ENCODE measurements at regions not wholly inside any gene's neighbourhood (a gene's known extent, or its start where the extent isn't known, plus 50 kb on each side); places are given as distances from the start of the nearest gene placed in this dataset.

DNA sequence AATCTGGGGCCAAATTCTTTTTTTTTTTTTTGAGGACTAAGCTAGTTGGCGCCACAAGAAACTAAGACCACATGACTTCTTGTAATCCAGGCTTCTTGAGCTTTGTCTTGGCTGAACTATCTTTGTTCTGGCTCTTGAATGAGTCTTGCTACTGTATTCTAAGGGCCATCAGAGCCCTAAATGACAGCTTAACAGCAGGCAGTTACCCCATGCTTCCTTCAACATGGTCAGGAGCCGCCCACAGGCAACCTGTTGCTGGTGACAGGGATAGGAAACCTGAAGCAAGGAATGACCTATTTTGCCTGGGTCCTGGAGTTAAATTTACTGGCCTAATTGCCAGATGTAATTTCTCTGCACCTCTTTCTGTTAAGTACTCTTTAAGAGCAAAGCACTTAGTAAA, 188.2 kb upstream of the PLXNA2 start:
- H3K27me3 Mint-ChIP-seq (ENCODE audit: low read depth), result no peaks in the 10 kb centered on the region
- H3K36me3 Mint-ChIP-seq (ENCODE audit: low read depth), result no peaks in the 10 kb centered on the region
- no peak overlapping the region for H3K4me3 Mint-ChIP-seq
- H3K4me1 Mint-ChIP-seq (ENCODE audit: low read depth), result no peaks in the 10 kb centered on the region
- DNase-seq (no peak), ATAC-seq (no peak)
- POLR2A ChIA-PET, result no interaction called here
- H3K9me3 Mint-ChIP-seq (ENCODE audit: insufficient read depth), result no peaks in the 10 kb centered on the region
- H3K27ac Mint-ChIP-seq, result no peak overlapping the region
- CTCF ChIA-PET, result no interaction called here

DNA sequence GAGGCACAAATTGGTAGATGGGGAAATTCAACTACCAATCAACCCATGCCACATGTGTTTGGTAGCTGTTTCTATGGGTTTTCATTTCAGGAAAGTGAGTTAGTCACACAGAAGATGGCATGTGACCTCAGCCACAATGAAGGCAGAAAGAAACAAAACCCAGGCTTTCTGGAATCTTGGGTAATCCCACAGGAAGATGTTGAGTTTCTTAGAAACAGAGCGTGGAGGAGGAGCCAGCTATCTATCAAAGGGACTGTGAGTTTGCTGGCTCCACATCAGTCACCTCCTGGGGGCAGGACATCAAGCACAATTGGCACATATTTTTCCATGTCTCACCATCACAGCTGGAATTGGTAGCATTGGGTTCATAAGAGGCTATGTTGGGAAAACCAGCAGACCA, 188.9 kb upstream of the PLXNA2 start:
- ChIA-PET CTCF (no interaction called here), POLR2A (no interaction called here)

DNA sequence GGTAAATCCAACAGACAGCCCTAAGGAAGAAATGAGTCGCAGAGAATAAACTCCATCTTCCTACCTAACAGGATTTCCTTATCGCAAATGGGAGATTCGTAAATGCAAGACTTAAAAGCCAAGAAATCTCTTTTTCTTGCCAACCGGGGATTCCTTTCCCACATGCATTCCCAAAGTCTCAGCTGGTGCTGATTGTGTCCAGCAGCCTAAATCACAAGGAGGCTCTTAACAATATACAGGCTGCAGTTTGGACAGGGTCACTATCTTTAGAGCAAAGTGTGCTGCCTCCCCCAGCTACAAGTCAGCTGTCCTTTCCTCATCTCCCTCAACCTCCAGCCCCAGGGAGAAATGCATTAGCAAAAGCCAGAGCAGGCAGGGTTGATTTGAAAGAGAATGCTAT, 189.8 kb upstream of the PLXNA2 start:
- Mint-ChIP-seq H3K36me3 (ENCODE audit: low read depth) (no peaks in the 10 kb centered on the region), H3K9me3 (ENCODE audit: insufficient read depth) (no peaks in the 10 kb centered on the region), H3K27me3 (ENCODE audit: low read depth) (no peaks in the 10 kb centered on the region), H3K27ac (no peak overlapping the region), H3K4me1 (ENCODE audit: low read depth) (no peaks in the 10 kb centered on the region), H3K4me3 (no peak overlapping the region)
- DNase-seq (no peak), ATAC-seq (no peak)
- ChIA-PET CTCF (no interaction called here), POLR2A (no interaction called here)

More for the DNA sequence above, 188.9 kb upstream of the PLXNA2 start:
- Mint-ChIP-seq H3K27ac (no peak overlapping the region), H3K27me3 (ENCODE audit: low read depth) (no peaks in the 10 kb centered on the region), H3K4me3 (no peak overlapping the region), H3K4me1 (ENCODE audit: low read depth) (no peaks in the 10 kb centered on the region), H3K36me3 (ENCODE audit: low read depth) (no peaks in the 10 kb centered on the region), H3K9me3 (ENCODE audit: insufficient read depth) (no peaks in the 10 kb centered on the region)
- DNase-seq (no peak), ATAC-seq (no peak)

DNA sequence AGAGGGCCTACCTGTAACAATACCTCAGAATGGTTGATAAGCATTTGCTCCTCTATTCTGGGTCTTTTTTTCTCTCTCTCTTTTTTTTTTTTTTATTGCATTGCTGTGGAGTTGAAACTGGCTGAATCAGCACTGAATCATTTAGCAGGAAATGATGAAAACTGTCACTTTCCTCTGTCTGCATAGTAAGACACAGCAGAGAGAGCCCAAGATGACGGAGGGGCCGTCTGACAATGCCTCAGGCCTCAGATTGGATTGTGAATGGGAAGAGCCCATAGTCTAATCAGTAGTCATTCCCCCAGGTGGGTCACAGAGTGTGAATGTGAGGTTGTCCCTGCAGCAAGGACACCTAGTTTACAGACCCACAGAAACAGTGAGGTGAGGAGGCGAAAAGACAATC, 193.2 kb upstream of the PLXNA2 start:
- Mint-ChIP-seq H3K36me3 (ENCODE audit: low read depth) (no peaks in the 10 kb centered on the region), H3K9me3 (ENCODE audit: insufficient read depth) (no peaks in the 10 kb centered on the region), H3K4me1 (ENCODE audit: low read depth) (no peaks in the 10 kb centered on the region), H3K4me3 (no peak overlapping the region), H3K27ac (no peak overlapping the region), H3K27me3 (ENCODE audit: low read depth) (no peaks in the 10 kb centered on the region)
- ChIA-PET POLR2A (no interaction called here), CTCF (no interaction called here)
- ATAC-seq (no peak), DNase-seq (no peak)

DNA sequence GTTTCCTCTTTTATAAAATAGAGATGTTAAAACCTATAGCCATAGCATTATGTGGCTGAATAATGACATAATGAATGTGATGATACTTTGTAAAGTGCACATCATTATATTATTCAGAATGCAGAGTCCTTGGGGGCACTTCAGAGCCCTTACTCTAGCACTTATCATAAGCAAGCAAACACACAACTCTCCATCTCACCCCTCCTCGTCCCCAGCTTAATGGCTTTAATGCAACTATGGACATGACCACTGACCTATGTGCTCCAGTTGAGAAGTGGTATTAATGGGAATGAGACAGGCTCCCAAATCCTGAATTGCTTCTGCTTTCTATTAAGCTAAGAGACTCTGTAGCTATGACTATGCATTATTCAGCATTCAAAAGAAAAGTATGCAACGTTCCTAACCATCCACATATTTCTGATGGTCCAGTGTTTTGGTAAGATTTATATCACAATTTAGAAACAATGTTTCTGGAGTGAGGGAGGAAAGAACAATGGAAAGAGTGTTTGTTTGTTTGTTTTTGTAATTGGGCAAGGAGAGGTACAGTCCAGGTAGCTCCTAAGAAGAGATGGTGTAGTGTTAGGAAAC, 194.0 kb upstream of the PLXNA2 start:
- Mint-ChIP-seq H3K27me3 (ENCODE audit: low read depth) (no peaks in the 10 kb centered on the region), H3K36me3 (ENCODE audit: low read depth) (no peaks in the 10 kb centered on the region), H3K27ac (no peak overlapping the region), H3K4me3 (no peak overlapping the region), H3K4me1 (ENCODE audit: low read depth) (no peaks in the 10 kb centered on the region), H3K9me3 (ENCODE audit: insufficient read depth) (peaks cover 5% of the 10 kb centered on the region)
- DNase-seq, result no peak
- no peak for ATAC-seq
- CTCF ChIA-PET, result no interaction called here
- POLR2A ChIA-PET, result no interaction called here

DNA sequence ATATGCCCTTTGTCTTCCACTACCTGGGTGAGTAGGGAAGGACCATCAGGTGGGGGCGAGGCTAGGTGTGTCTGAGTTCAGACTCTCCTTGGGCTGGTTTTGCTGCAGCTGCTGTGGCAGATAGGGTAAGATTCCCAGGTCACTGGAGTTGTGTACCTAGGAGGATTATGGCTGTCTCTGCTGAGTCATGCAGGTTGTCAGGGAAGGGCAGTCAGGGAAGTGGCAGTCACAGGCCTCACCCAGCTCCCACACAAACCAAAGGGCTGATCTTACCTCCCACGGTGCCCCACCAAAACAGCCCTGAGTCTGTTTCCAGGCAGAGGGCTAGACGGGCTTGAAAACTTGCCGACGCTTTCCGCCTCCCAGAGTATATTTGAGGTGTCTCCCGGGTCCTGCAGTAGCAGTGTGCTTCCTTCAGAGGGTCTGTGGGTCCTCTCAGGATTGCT, 201.6 kb upstream of the PLXNA2 start:
- no peak overlapping the region for H3K27ac Mint-ChIP-seq
- no peaks in the 10 kb centered on the region for H3K4me1 Mint-ChIP-seq (ENCODE audit: low read depth)
- no peak for ATAC-seq
- ChIA-PET CTCF (no interaction called here), POLR2A (no interaction called here)
- H3K27me3 Mint-ChIP-seq (ENCODE audit: low read depth), result no peaks in the 10 kb centered on the region
- DNase-seq, result no peak
- no peaks in the 10 kb centered on the region for H3K36me3 Mint-ChIP-seq (ENCODE audit: low read depth)
- H3K9me3 Mint-ChIP-seq (ENCODE audit: insufficient read depth), result peaks cover 12% of the 10 kb centered on the region
- H3K4me3 Mint-ChIP-seq, result no peak overlapping the region

DNA sequence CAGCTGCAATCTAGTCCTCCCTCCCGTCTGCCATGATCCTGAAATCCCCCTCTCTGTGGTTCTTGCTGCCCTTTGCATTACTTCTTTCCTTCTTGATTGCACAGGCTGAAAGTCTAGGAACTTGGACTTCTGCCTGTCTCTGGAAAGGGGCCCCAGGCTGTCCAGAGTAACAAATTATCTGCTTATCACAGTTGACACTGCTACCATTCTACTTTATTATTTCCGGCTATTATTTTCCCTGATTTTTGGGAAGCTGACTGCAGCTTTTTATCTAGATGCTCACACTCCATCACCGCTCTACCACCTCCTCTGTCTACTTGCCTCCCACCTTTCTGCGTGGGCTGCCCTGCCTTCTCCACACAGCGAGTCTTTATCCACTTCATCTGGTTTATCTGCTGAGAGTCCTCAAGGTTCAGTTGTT, 202.1 kb upstream of the PLXNA2 start:
- no peak for ATAC-seq
- DNase-seq, result no peak
- Mint-ChIP-seq H3K36me3 (ENCODE audit: low read depth) (no peaks in the 10 kb centered on the region), H3K4me1 (ENCODE audit: low read depth) (no peaks in the 10 kb centered on the region), H3K27ac (no peak overlapping the region), H3K4me3 (no peak overlapping the region), H3K27me3 (ENCODE audit: low read depth) (no peaks in the 10 kb centered on the region), H3K9me3 (ENCODE audit: insufficient read depth) (peaks cover 12% of the 10 kb centered on the region)
- ChIA-PET POLR2A (no interaction called here), CTCF (no interaction called here)

DNA sequence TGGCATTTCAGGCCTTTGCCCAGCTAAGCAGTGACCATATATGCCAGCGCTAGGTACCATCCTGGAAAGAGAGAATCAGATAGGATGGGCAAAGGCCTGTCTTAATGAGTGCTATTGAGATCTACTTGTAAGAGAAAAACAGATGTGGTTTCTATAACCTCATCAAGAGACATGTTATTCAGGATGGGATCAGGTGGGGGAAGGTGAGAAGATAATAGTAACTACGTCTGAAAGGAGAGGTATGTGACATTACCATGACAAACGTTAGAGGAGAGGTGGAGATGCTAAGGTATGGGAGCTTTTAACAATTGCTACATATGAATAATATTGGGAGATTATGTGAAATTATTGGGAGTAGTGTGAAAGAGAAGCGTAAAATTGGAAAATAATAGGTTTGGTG, 204.2 kb upstream of the PLXNA2 start:
- Mint-ChIP-seq H3K4me3 (no peak overlapping the region), H3K4me1 (ENCODE audit: low read depth) (no peaks in the 10 kb centered on the region), H3K27me3 (ENCODE audit: low read depth) (no peaks in the 10 kb centered on the region), H3K36me3 (ENCODE audit: low read depth) (no peaks in the 10 kb centered on the region), H3K9me3 (ENCODE audit: insufficient read depth) (peaks cover 5% of the 10 kb centered on the region), H3K27ac (no peak overlapping the region)
- ATAC-seq (no peak), DNase-seq (no peak)
- POLR2A ChIA-PET, result no interaction called here
- CTCF ChIA-PET, result no interaction called here

DNA sequence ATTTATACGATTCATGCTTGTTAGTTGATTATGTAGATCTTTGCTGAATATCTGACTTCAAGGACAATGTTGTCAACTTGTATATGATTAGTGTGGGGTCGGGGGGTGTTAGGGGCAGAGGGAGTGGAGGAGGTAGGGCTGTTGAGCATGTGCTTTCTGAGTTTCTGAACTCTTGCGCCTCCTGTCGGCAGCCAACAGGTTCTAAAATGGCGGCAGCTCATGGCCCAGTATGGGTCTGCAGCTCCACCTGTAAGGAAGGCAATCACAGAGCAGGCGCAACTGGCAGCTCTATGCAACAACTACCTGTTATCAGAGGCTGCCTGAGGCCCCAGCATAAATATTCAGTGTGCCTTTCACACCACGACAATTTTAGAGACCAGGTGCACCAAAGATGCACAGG, 205.8 kb upstream of the PLXNA2 start:
- DNase-seq (no peak), ATAC-seq (no peak)
- POLR2A ChIA-PET, result no interaction called here
- CTCF ChIA-PET, result no interaction called here
- Mint-ChIP-seq H3K27ac (no peak overlapping the region), H3K9me3 (ENCODE audit: insufficient read depth) (no peaks in the 10 kb centered on the region), H3K4me1 (ENCODE audit: low read depth) (no peaks in the 10 kb centered on the region), H3K36me3 (ENCODE audit: low read depth) (no peaks in the 10 kb centered on the region), H3K27me3 (ENCODE audit: low read depth) (no peaks in the 10 kb centered on the region), H3K4me3 (no peak overlapping the region)

DNA sequence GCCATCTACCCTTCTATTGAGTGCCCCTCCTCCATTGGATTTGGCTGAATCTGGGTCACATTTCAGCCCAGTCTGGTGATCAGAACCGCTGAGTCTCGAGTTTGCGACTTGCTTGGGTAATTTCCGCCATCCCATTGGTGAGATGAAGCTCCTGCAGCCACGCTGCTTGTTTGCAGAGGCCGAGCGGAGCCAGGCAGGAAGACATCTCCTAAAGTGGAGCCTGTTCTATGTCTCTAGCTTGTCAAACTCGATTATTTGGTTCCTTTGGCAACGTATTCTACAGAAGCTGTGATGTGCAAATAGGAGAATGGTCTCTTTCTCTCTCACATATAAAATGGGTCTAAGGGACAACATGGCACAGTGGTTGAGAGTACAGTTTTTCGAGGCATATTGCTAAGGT, 206.8 kb upstream of the PLXNA2 start:
- Mint-ChIP-seq H3K36me3 (ENCODE audit: low read depth) (no peaks in the 10 kb centered on the region), H3K4me1 (ENCODE audit: low read depth) (no peaks in the 10 kb centered on the region), H3K4me3 (no peak overlapping the region), H3K9me3 (ENCODE audit: insufficient read depth) (no peaks in the 10 kb centered on the region), H3K27ac (no peak overlapping the region), H3K27me3 (ENCODE audit: low read depth) (no peaks in the 10 kb centered on the region)
- ChIA-PET POLR2A (no interaction called here), CTCF (no interaction called here)
- ATAC-seq (no peak), DNase-seq (no peak)

DNA sequence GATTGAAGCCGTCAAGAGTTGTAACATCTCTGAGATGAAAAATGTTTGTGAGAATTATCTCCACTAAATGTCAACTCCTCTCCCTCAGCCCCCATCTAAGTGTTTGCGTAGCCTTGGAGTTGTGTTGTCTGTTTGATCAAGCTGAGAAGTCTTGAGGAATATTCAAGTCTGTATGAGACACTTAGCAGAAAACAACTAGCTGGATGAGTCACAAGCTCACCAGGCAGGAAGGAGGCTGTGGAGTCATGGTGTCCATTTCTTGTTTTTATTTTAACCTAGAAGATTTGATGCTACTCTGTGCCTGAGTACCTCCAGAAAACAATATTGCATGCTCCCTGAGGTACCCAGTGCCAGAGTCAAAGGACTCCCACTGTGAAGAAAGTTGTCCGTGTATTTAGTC, 211.6 kb upstream of the PLXNA2 start:
- H3K27ac Mint-ChIP-seq, result no peak overlapping the region
- ATAC-seq (no peak), DNase-seq (no peak)
- H3K4me1 Mint-ChIP-seq (ENCODE audit: low read depth), result no peaks in the 10 kb centered on the region
- H3K27me3 Mint-ChIP-seq (ENCODE audit: low read depth), result no peaks in the 10 kb centered on the region
- no peak overlapping the region for H3K4me3 Mint-ChIP-seq
- H3K36me3 Mint-ChIP-seq (ENCODE audit: low read depth), result no peaks in the 10 kb centered on the region
- ChIA-PET CTCF (no interaction called here), POLR2A (no interaction called here)
- no peaks in the 10 kb centered on the region for H3K9me3 Mint-ChIP-seq (ENCODE audit: insufficient read depth)

DNA sequence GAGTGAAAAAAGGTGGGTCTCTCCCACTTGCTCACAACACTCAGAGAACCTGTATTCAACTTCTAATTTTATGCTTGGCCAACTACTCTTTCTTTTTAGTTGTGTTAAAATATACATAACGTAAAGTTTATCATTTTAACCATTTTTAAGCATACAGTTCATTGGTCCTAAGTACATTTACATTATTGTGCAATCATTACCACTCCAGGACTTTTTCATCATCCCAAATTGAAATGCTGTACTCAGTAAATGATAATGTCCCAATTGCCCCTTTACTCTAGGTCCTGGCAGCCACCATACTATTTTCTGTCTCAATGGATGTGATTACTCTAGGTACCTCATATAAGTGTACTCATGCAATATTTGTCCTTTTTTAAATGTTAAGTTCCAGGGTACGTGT, 212.3 kb upstream of the PLXNA2 start:
- no peaks in the 10 kb centered on the region for H3K27me3 Mint-ChIP-seq (ENCODE audit: low read depth)
- H3K27ac Mint-ChIP-seq, result no peak overlapping the region
- no peak for ATAC-seq
- no peaks in the 10 kb centered on the region for H3K36me3 Mint-ChIP-seq (ENCODE audit: low read depth)
- H3K9me3 Mint-ChIP-seq (ENCODE audit: insufficient read depth), result no peaks in the 10 kb centered on the region
- no peak overlapping the region for H3K4me3 Mint-ChIP-seq
- H3K4me1 Mint-ChIP-seq (ENCODE audit: low read depth), result no peaks in the 10 kb centered on the region
- DNase-seq, result no peak
- ChIA-PET POLR2A (no interaction called here), CTCF (no interaction called here)

DNA sequence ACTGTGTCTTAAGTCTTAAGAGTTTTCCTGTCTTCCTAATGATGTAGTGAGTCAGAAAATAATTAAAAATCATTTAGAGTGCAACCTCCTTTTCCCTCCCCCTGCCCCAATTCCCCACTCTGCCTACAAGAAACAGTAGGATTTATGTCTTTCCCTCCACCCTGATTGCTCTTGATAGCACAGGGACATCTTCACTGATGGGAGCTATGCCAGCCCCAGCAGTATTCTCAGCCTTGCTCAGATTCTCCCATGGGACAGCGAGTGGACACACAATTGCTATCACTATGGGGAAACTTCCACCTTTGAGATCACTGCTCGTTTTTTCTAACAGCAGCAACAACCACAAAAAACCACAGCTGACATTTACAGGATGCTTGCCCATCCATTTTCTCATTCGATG, 216.6 kb upstream of the PLXNA2 start:
- Mint-ChIP-seq H3K4me3 (no peak overlapping the region), H3K9me3 (ENCODE audit: insufficient read depth) (no peaks in the 10 kb centered on the region), H3K4me1 (ENCODE audit: low read depth) (no peaks in the 10 kb centered on the region), H3K27me3 (ENCODE audit: low read depth) (no peaks in the 10 kb centered on the region), H3K27ac (no peak overlapping the region), H3K36me3 (ENCODE audit: low read depth) (no peaks in the 10 kb centered on the region)
- no peak for ATAC-seq
- ChIA-PET POLR2A (no interaction called here), CTCF (no interaction called here)
- DNase-seq, result no peak
